Mammary epithelial cell (primary cell): ENCODE measurements at regions not wholly inside any gene's neighbourhood (a gene's known extent, or its start where the extent isn't known, plus 50 kb on each side); places are given as distances from the start of the nearest gene placed in this dataset.

Source experiments
- EZH2 ChIP-seq: IDR thresholded peaks from 2 replicates; pipeline ENCODE4 v1.6.1; 2012; ENCODE audit warnings: low read length, inconsistent platforms, borderline replicate concordance
- TF ChIP-seq, protein P1 (sequence below), 2 donors: IDR thresholded peaks in 1 of 2; conservative IDR thresholded peaks in 1 of 2; 2 replicates each; pipeline ENCODE4 v1.5.1; 2011 to 2012; ENCODE audit warnings: inconsistent platforms in 2 of 2, low read length in 2 of 2, mild to moderate bottlenecking in 2 of 2, control low read depth in 1 of 2, low read depth in 1 of 2; ENCODE audit not compliant: insufficient read depth in 1 of 2; ENCODE audit errors: extremely low read depth in 1 of 2

DNA sequence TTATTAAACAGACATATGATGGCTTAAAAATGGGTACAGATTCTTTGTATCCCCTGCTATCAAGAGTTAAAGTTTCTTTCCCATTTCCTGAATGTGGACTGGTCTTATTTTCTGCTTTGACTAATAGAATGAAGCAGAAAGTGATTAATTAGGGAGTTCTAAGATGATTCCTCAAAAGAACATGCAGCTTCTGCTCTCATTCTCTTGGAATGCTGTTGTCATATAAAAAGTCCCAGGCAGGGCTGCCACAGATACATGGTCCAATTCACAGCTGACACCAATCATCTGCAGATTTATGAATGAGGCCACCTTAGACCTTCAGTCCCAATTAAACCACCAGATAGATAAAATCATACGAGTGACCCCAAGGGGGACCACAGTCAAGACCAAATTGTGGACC is 844.5 kb upstream of the RAG2 start:
- no peak for TF ChIP-seq EZH2
- TF ChIP-seq, protein P1, sequence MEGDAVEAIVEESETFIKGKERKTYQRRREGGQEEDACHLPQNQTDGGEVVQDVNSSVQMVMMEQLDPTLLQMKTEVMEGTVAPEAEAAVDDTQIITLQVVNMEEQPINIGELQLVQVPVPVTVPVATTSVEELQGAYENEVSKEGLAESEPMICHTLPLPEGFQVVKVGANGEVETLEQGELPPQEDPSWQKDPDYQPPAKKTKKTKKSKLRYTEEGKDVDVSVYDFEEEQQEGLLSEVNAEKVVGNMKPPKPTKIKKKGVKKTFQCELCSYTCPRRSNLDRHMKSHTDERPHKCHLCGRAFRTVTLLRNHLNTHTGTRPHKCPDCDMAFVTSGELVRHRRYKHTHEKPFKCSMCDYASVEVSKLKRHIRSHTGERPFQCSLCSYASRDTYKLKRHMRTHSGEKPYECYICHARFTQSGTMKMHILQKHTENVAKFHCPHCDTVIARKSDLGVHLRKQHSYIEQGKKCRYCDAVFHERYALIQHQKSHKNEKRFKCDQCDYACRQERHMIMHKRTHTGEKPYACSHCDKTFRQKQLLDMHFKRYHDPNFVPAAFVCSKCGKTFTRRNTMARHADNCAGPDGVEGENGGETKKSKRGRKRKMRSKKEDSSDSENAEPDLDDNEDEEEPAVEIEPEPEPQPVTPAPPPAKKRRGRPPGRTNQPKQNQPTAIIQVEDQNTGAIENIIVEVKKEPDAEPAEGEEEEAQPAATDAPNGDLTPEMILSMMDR (conservative IDR thresholded peaks at IDR 0.05 in 1 of 2, IDR thresholded peaks at IDR 0.05 in 1 of 2; ENCODE audit: extremely low read depth in 1 of 2, insufficient read depth in 1 of 2, low read depth in 1 of 2, low read length in 2 of 2): no peak
